HepG2 (cell line): ENCODE measurements at regions not wholly inside any gene's neighbourhood (a gene's known extent, or its start where the extent isn't known, plus 50 kb on each side); places are given as distances from the start of the nearest gene placed in this dataset.

Experiments
- NCOA1 ChIP-seq: sonication (generic); formaldehyde crosslinking; IDR thresholded peaks from 2 replicates; pipeline ENCODE4 v1.9.0; 2021; ENCODE audit warnings: missing genetic modification reagents
- SIX1 ChIP-seq: sonication (generic); formaldehyde crosslinking; IDR thresholded peaks from 2 replicates; pipeline ENCODE4 v1.4.0; 2020; ENCODE audit warnings: missing genetic modification reagents, borderline replicate concordance
- SNRNP70 ChIP-seq: fragments of 200-400 bp; formaldehyde crosslinking; IDR thresholded peaks from 2 replicates; pipeline ENCODE4 v1.6.1; 2017; ENCODE audit warnings: mild to moderate bottlenecking, low read depth, low read length, moderate library complexity
- SOX13 ChIP-seq, 3 experiments: fragments of 450-650 bp in 1 of 3; sonication (generic) in 1 of 3; formaldehyde crosslinking in 1 of 3; IDR thresholded peaks in 2 of 3; conservative IDR thresholded peaks in 1 of 3; 2 replicates each; pipeline versions ENCODE4 v1.5.0 to v1.6.1; 2016 to 2020; ENCODE audit warnings: antibody characterized with exemption in 1 of 3, mild to moderate bottlenecking in 1 of 3, missing compliant biosample characterization in 1 of 3, missing genetic modification reagents in 1 of 3, moderate library complexity in 1 of 3
- TAF15 ChIP-seq: fragments of 200-400 bp; formaldehyde crosslinking; IDR thresholded peaks from one replicate; pipeline ENCODE4 v1.6.1; 2018; ENCODE audit warnings: mild to moderate bottlenecking, low read depth, low read length; ENCODE audit not compliant: poor library complexity, severe bottlenecking
- TFAP4 ChIP-seq: sonication (generic); IDR thresholded peaks from 2 replicates; pipeline ENCODE4 v1.6.1; 2016; ENCODE audit warnings: low read depth, borderline replicate concordance
- THAP9 ChIP-seq: sonication (generic); formaldehyde crosslinking; IDR thresholded peaks from 2 replicates; pipeline ENCODE4; 2020; ENCODE audit warnings: missing genetic modification reagents, mild to moderate bottlenecking, borderline replicate concordance
- ZKSCAN1 ChIP-seq: fragments of 150-350 bp; IDR thresholded peaks from 2 replicates; pipeline ENCODE4 v1.6.1; 2014; ENCODE audit warnings: low read length
- ZNF430 ChIP-seq: sonication (generic); formaldehyde crosslinking; IDR thresholded peaks from 2 replicates; pipeline ENCODE4 v1.9.0; 2021; ENCODE audit warnings: mild to moderate bottlenecking, missing genetic modification reagents
- ZNF550 ChIP-seq: sonication (generic); formaldehyde crosslinking; IDR thresholded peaks from 2 replicates; pipeline ENCODE4 v1.4.0; 2020; ENCODE audit warnings: mild to moderate bottlenecking, missing genetic modification reagents, borderline replicate concordance
- ZNF644 ChIP-seq: IDR thresholded peaks from 2 replicates; pipeline ENCODE4 v1.6.1; 2016; ENCODE audit warnings: low read depth
- ZNF777 ChIP-seq: sonication (generic); formaldehyde crosslinking; IDR thresholded peaks from 2 replicates; pipeline ENCODE4 v1.4.0; 2020; ENCODE audit warnings: missing genetic modification reagents
- ZNF781 ChIP-seq: sonication (generic); formaldehyde crosslinking; IDR thresholded peaks from 2 replicates; pipeline ENCODE4 v1.5.1; 2020; ENCODE audit warnings: borderline replicate concordance, mild to moderate bottlenecking, missing genetic modification reagents; ENCODE audit errors: not compliant biosample characterization
- TF ChIP-seq, protein P1 (sequence below), 2 experiments: IDR thresholded peaks; 2 replicates each; pipeline ENCODE4 v1.6.1; 2011 to 2012; ENCODE audit warnings: low read length in 2 of 2, borderline replicate concordance in 1 of 2, low read depth in 1 of 2, mild to moderate bottlenecking in 1 of 2, moderate library complexity in 1 of 2
- TF ChIP-seq, protein P2 (sequence below): sonication (generic); formaldehyde crosslinking; IDR thresholded peaks from 2 replicates; pipeline ENCODE4 v1.8.0; 2022; ENCODE audit warnings: mild to moderate bottlenecking, missing genetic modification reagents, moderate library complexity

DNA sequence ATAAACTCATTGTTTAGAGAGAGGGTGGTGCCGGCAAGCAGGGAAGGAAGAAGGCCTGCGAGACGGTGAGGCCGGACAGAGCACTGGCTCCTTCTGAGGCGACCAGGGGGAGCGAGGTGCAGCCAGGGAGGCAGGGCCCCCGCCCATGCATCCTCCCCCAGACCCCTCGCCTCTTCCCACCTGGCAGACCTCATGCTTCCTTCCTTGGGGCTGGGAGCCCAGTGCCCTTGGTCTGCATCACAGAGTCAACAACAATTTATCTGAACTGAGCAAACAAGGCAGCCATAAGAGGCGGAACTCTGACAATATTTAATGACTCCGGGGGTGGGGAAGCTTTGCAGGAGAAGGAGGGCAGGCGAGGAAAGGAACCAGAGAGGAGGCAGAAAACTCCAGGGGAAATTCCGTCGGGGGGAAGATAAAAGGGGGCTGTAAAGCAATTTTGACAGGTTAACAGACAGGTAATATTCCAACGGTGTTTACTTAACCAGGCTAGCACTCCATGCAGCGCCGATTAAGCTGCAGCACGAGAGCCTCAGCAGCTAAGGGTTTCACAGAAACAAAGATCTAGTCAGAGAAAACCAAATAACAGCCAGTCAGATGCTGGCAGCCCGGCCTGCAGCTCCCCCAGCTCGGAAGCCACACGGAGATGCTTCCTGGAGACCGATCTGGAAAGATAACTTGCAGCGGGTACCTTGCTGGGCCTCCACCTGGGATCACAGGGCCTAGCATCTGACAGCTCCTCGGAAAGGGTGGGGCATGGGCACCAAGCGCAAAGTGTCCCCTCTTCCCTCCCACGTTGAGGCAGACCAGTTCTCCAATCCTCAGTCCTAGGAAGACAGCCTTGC is 398.2 kb downstream of the SOX9 start (continued):
- TF ChIP-seq, protein P1, sequence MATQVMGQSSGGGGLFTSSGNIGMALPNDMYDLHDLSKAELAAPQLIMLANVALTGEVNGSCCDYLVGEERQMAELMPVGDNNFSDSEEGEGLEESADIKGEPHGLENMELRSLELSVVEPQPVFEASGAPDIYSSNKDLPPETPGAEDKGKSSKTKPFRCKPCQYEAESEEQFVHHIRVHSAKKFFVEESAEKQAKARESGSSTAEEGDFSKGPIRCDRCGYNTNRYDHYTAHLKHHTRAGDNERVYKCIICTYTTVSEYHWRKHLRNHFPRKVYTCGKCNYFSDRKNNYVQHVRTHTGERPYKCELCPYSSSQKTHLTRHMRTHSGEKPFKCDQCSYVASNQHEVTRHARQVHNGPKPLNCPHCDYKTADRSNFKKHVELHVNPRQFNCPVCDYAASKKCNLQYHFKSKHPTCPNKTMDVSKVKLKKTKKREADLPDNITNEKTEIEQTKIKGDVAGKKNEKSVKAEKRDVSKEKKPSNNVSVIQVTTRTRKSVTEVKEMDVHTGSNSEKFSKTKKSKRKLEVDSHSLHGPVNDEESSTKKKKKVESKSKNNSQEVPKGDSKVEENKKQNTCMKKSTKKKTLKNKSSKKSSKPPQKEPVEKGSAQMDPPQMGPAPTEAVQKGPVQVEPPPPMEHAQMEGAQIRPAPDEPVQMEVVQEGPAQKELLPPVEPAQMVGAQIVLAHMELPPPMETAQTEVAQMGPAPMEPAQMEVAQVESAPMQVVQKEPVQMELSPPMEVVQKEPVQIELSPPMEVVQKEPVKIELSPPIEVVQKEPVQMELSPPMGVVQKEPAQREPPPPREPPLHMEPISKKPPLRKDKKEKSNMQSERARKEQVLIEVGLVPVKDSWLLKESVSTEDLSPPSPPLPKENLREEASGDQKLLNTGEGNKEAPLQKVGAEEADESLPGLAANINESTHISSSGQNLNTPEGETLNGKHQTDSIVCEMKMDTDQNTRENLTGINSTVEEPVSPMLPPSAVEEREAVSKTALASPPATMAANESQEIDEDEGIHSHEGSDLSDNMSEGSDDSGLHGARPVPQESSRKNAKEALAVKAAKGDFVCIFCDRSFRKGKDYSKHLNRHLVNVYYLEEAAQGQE (IDR thresholded peaks at IDR 0.05; ENCODE audit: borderline replicate concordance in 1 of 2, low read depth in 1 of 2, low read length in 2 of 2), result peak in 1 of 2 experiments; percentile 46; a peak in 1 of 4 replicates
- TF ChIP-seq TFAP4 (peak; percentile 38; the same call in 1 of the 2 replicates), NCOA1 (peak; percentile 98), TAF15 (no peak), SIX1 (peak; percentile 71), ZNF430 (CRISPR knock-in tag) (peak; percentile 73), THAP9 (CRISPR knock-in tag) (peak; percentile 54; the same call in 1 of the 2 replicates), ZNF550 (CRISPR knock-in tag) (no peak), ZNF781 (CRISPR knock-in tag) (peak; percentile 31), ZKSCAN1 (no peak), ZNF644 (peak; percentile 39; the same call in 1 of the 2 replicates), ZNF777 (CRISPR knock-in tag) (peak; percentile 79), SNRNP70 (no peak), SOX13 (IDR thresholded peaks at IDR 0.05) (peak; percentile 62; the same call in 1 of the 2 replicates), SOX13 (CRISPR knock-in tag; conservative IDR thresholded peaks at IDR 0.05 in 1 of 2, IDR thresholded peaks at IDR 0.05 in 1 of 2) (peak in 1 of 2 experiments; percentile 86; a peak in 2 of 4 replicates)
- TF ChIP-seq, protein P2, sequence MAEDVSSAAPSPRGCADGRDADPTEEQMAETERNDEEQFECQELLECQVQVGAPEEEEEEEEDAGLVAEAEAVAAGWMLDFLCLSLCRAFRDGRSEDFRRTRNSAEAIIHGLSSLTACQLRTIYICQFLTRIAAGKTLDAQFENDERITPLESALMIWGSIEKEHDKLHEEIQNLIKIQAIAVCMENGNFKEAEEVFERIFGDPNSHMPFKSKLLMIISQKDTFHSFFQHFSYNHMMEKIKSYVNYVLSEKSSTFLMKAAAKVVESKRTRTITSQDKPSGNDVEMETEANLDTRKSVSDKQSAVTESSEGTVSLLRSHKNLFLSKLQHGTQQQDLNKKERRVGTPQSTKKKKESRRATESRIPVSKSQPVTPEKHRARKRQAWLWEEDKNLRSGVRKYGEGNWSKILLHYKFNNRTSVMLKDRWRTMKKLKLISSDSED (CRISPR knock-in tag), result no peak
